ENCODE measurements at regions not wholly inside any gene's neighbourhood (a gene's known extent, or its start where the extent isn't known, plus 50 kb on each side); places are given as distances from the start of the nearest gene placed in this dataset.
A peak's percentile ranks its signal among the peaks of the same experiment; 100 is the strongest.

- no peak for DNase-seq
- Histone ChIP-seq H3K9me2 (no peaks in the 10 kb centered on the region), H3K9me3 (no peaks in the 10 kb centered on the region), H2AFZ (ENCODE audit: low read depth) (no peak overlapping the region), H3K27ac (ENCODE audit: low read depth in 2 of 2, low read length in 1 of 2) (peak overlapping the region in 1 of 2 experiments; percentile 19; a peak in 1 of 4 replicates), H3K9ac (no peak overlapping the region), H3K4me3 (ENCODE audit: low read depth in 2 of 2, low read length in 1 of 2) (no peak overlapping the region), H3K4me2 (no peak overlapping the region), H3F3A (replicated peaks; ENCODE audit: insufficient read depth) (peaks cover 4% of the 10 kb centered on the region), H3K27me3 (ENCODE audit: insufficient read depth) (no peaks in the 10 kb centered on the region), H3K79me2 (ENCODE audit: insufficient read depth) (no peaks in the 10 kb centered on the region), H3K4me1 (ENCODE audit: control insufficient read depth in 1 of 2, insufficient read depth in 2 of 2, low read depth in 1 of 2, low read length in 1 of 2) (no peaks in the 10 kb centered on the region; a peak in 1 of 4 replicates), H3K36me3 (replicated peaks in 1 of 2; ENCODE audit: control insufficient read depth in 1 of 2, insufficient read depth in 2 of 2, low read length in 1 of 2) (no peaks in the 10 kb centered on the region), H4K20me1 (ENCODE audit: insufficient read depth) (no peaks in the 10 kb centered on the region)
- ChIA-PET POLR2A (no interaction called here), CTCF (interaction anchor here (1.4 kb wide), 1 partner anchor 40 kb away, joined by 3 read pairs; no protein-coding TSS in a partner anchor)
- 64% methylated on average over 1 of the region's 1 CpG for WGBS (ENCODE audit: low lambda C conversion rate)
- TF ChIP-seq TCF12 (IDR thresholded peaks at IDR 0.05) (peak; percentile 87), GABPA (IDR thresholded peaks at IDR 0.05; ENCODE audit: low read depth) (no peak), FOXM1 (IDR thresholded peaks at IDR 0.05; ENCODE audit: low read depth) (no peak), FOXJ3 (CRISPR knock-in tag; IDR thresholded peaks at IDR 0.05) (no peak), MEF2A (IDR thresholded peaks at IDR 0.05; ENCODE audit: borderline replicate concordance, low read depth) (no peak), POLR2AphosphoS5 (IDR thresholded peaks at IDR 0.05; ENCODE audit: low read depth, low read length) (no peak; the same call in 1 of the 2 replicates), NRF1 (IDR thresholded peaks at IDR 0.05; ENCODE audit: low read depth, low read length) (no peak), RCOR1 (IDR thresholded peaks at IDR 0.05; ENCODE audit: low read length) (no peak), MAX (IDR thresholded peaks at IDR 0.05; ENCODE audit: low read depth) (no peak), TEAD4 (IDR thresholded peaks at IDR 0.05; ENCODE audit: borderline replicate concordance, insufficient read depth) (no peak), RFX5 (IDR thresholded peaks at IDR 0.05; ENCODE audit: low read length) (no peak), SIN3A (IDR thresholded peaks at IDR 0.05; ENCODE audit: borderline replicate concordance, low read depth, low read length) (no peak), YY1 (IDR thresholded peaks at IDR 0.05; ENCODE audit: low read depth) (no peak), FOSL2 (IDR thresholded peaks at IDR 0.05; ENCODE audit: borderline replicate concordance, low read depth) (peak; percentile 89), RXRA (IDR thresholded peaks at IDR 0.05; ENCODE audit: borderline replicate concordance, low read depth) (no peak), TAF1 (IDR thresholded peaks at IDR 0.05; ENCODE audit: borderline replicate concordance, low read depth, low read length) (no peak), GATA2 (CRISPR knock-in tag; IDR thresholded peaks at IDR 0.05) (no peak), EZH2phosphoT487 (IDR thresholded peaks at IDR 0.05; ENCODE audit: borderline replicate concordance, low read depth) (no peak), ELF1 (IDR thresholded peaks at IDR 0.05) (no peak)
- TF ChIP-seq, protein P1, sequence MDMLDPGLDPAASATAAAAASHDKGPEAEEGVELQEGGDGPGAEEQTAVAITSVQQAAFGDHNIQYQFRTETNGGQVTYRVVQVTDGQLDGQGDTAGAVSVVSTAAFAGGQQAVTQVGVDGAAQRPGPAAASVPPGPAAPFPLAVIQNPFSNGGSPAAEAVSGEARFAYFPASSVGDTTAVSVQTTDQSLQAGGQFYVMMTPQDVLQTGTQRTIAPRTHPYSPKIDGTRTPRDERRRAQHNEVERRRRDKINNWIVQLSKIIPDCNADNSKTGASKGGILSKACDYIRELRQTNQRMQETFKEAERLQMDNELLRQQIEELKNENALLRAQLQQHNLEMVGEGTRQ (IDR thresholded peaks at IDR 0.05; ENCODE audit: borderline replicate concordance, low read depth, low read length) = no peak
- TF ChIP-seq, protein P2, sequence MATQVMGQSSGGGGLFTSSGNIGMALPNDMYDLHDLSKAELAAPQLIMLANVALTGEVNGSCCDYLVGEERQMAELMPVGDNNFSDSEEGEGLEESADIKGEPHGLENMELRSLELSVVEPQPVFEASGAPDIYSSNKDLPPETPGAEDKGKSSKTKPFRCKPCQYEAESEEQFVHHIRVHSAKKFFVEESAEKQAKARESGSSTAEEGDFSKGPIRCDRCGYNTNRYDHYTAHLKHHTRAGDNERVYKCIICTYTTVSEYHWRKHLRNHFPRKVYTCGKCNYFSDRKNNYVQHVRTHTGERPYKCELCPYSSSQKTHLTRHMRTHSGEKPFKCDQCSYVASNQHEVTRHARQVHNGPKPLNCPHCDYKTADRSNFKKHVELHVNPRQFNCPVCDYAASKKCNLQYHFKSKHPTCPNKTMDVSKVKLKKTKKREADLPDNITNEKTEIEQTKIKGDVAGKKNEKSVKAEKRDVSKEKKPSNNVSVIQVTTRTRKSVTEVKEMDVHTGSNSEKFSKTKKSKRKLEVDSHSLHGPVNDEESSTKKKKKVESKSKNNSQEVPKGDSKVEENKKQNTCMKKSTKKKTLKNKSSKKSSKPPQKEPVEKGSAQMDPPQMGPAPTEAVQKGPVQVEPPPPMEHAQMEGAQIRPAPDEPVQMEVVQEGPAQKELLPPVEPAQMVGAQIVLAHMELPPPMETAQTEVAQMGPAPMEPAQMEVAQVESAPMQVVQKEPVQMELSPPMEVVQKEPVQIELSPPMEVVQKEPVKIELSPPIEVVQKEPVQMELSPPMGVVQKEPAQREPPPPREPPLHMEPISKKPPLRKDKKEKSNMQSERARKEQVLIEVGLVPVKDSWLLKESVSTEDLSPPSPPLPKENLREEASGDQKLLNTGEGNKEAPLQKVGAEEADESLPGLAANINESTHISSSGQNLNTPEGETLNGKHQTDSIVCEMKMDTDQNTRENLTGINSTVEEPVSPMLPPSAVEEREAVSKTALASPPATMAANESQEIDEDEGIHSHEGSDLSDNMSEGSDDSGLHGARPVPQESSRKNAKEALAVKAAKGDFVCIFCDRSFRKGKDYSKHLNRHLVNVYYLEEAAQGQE (IDR thresholded peaks at IDR 0.05; ENCODE audit: low read depth, low read length) = no peak
- TF ChIP-seq, protein P3, sequence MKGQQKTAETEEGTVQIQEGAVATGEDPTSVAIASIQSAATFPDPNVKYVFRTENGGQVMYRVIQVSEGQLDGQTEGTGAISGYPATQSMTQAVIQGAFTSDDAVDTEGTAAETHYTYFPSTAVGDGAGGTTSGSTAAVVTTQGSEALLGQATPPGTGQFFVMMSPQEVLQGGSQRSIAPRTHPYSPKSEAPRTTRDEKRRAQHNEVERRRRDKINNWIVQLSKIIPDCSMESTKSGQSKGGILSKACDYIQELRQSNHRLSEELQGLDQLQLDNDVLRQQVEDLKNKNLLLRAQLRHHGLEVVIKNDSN (IDR thresholded peaks at IDR 0.05; ENCODE audit: borderline replicate concordance, low read depth) = no peak
- TF ChIP-seq, protein P4, sequence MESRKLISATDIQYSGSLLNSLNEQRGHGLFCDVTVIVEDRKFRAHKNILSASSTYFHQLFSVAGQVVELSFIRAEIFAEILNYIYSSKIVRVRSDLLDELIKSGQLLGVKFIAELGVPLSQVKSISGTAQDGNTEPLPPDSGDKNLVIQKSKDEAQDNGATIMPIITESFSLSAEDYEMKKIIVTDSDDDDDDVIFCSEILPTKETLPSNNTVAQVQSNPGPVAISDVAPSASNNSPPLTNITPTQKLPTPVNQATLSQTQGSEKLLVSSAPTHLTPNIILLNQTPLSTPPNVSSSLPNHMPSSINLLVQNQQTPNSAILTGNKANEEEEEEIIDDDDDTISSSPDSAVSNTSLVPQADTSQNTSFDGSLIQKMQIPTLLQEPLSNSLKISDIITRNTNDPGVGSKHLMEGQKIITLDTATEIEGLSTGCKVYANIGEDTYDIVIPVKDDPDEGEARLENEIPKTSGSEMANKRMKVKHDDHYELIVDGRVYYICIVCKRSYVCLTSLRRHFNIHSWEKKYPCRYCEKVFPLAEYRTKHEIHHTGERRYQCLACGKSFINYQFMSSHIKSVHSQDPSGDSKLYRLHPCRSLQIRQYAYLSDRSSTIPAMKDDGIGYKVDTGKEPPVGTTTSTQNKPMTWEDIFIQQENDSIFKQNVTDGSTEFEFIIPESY (IDR thresholded peaks at IDR 0.05; ENCODE audit: borderline replicate concordance, low read depth) = no peak
- TF ChIP-seq, protein P5, sequence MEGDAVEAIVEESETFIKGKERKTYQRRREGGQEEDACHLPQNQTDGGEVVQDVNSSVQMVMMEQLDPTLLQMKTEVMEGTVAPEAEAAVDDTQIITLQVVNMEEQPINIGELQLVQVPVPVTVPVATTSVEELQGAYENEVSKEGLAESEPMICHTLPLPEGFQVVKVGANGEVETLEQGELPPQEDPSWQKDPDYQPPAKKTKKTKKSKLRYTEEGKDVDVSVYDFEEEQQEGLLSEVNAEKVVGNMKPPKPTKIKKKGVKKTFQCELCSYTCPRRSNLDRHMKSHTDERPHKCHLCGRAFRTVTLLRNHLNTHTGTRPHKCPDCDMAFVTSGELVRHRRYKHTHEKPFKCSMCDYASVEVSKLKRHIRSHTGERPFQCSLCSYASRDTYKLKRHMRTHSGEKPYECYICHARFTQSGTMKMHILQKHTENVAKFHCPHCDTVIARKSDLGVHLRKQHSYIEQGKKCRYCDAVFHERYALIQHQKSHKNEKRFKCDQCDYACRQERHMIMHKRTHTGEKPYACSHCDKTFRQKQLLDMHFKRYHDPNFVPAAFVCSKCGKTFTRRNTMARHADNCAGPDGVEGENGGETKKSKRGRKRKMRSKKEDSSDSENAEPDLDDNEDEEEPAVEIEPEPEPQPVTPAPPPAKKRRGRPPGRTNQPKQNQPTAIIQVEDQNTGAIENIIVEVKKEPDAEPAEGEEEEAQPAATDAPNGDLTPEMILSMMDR (IDR thresholded peaks at IDR 0.05) = no peak
- TF ChIP-seq, protein P6, sequence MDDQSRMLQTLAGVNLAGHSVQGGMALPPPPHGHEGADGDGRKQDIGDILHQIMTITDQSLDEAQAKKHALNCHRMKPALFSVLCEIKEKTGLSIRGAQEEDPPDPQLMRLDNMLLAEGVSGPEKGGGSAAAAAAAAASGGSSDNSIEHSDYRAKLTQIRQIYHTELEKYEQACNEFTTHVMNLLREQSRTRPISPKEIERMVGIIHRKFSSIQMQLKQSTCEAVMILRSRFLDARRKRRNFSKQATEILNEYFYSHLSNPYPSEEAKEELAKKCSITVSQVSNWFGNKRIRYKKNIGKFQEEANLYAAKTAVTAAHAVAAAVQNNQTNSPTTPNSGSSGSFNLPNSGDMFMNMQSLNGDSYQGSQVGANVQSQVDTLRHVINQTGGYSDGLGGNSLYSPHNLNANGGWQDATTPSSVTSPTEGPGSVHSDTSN (IDR thresholded peaks at IDR 0.05) = peak; percentile 80
These were observed 324.0 kb upstream of the UBE2E3 start for GRCh38 chr2:180656455-180656847.

Data from SK-N-SH (cell line).